ENCODE measurements at regions not wholly inside any gene's neighbourhood (a gene's known extent, or its start where the extent isn't known, plus 50 kb on each side); places are given as distances from the start of the nearest gene placed in this dataset.

DNA sequence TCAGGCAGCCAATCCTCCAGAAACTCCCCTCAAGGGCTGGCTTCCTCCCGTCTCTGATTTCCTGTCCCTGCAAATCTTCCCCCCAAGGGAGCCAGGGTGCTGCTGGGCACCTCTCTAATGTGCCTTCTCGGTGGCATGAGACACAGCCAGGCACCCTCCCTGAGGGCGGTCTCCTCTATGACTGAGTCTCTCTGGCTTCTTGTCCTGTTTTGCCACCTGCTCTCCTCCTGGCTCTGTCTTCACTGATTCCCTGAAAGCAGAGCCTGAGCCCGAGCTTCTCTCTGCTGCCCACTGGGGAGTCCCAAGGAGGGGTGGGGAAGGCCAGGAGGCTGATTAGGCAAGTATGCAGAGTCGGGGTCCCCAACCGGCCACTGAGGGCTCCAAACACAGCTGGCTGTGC, 60.4 kb upstream of the INSIG1 start:
- no peaks in the 10 kb centered on the region for H3K36me3 ChIP-seq (ENCODE audit: control insufficient read depth in 4 of 4, insufficient read depth in 3 of 4, low read depth in 1 of 4, low read length in 3 of 4)
- peaks cover 2 to 43% (median 24%) of the 10 kb centered on the region in 4 donors for H3K4me1 ChIP-seq (ENCODE audit: control insufficient read depth in 4 of 4, insufficient read depth in 4 of 4, low read length in 3 of 4)
- TF ChIP-seq, protein P1, sequence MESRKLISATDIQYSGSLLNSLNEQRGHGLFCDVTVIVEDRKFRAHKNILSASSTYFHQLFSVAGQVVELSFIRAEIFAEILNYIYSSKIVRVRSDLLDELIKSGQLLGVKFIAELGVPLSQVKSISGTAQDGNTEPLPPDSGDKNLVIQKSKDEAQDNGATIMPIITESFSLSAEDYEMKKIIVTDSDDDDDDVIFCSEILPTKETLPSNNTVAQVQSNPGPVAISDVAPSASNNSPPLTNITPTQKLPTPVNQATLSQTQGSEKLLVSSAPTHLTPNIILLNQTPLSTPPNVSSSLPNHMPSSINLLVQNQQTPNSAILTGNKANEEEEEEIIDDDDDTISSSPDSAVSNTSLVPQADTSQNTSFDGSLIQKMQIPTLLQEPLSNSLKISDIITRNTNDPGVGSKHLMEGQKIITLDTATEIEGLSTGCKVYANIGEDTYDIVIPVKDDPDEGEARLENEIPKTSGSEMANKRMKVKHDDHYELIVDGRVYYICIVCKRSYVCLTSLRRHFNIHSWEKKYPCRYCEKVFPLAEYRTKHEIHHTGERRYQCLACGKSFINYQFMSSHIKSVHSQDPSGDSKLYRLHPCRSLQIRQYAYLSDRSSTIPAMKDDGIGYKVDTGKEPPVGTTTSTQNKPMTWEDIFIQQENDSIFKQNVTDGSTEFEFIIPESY (IDR thresholded peaks at IDR 0.05), result no peak
- TF ChIP-seq TAF1 (conservative IDR thresholded peaks at IDR 0.05), result no peak
- TF ChIP-seq YY1 (IDR thresholded peaks at IDR 0.05), result no peak
- no peak for TF ChIP-seq HNF4G (IDR thresholded peaks at IDR 0.05)
- TF ChIP-seq FOXA1 (IDR thresholded peaks at IDR 0.05), result no peak
- TF ChIP-seq GABPA (IDR thresholded peaks at IDR 0.05 in 1 of 2, conservative IDR thresholded peaks at IDR 0.05 in 1 of 2), result no peak
- no peak for TF ChIP-seq CTCF (IDR thresholded peaks at IDR 0.05; ENCODE audit: low read depth, low read length, missing input control)
- no peak for TF ChIP-seq RAD21 (IDR thresholded peaks at IDR 0.05)
- TF ChIP-seq MAX (IDR thresholded peaks at IDR 0.05), result no peak
- no peak for TF ChIP-seq JUND (IDR thresholded peaks at IDR 0.05)
- no peak for TF ChIP-seq REST (IDR thresholded peaks at IDR 0.05)
- no peak for TF ChIP-seq HNF4A (conservative IDR thresholded peaks at IDR 0.05)
- TF ChIP-seq EGR1 (IDR thresholded peaks at IDR 0.05; ENCODE audit: low read depth in 2 of 2), result no peak
- no peak for TF ChIP-seq SP1 (IDR thresholded peaks at IDR 0.05)
- TF ChIP-seq, protein P2, sequence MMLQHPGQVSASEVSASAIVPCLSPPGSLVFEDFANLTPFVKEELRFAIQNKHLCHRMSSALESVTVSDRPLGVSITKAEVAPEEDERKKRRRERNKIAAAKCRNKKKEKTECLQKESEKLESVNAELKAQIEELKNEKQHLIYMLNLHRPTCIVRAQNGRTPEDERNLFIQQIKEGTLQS (IDR thresholded peaks at IDR 0.05), result no peak
- no peak for TF ChIP-seq NR2F2 (IDR thresholded peaks at IDR 0.05)
- TF ChIP-seq RXRA (IDR thresholded peaks at IDR 0.05), result no peak
- H3K9me3 ChIP-seq (ENCODE audit: control insufficient read depth in 4 of 4, low read length in 3 of 4), result no peaks in the 10 kb centered on the region
- 91% methylated on average over 6 of the region's 6 CpGs for WGBS
- no peak overlapping the region for H3K9ac ChIP-seq (ENCODE audit: low read depth in 1 of 2, low read length in 2 of 2)
- no peaks in the 10 kb centered on the region for H3K27me3 ChIP-seq (ENCODE audit: control insufficient read depth in 4 of 4, insufficient read depth in 4 of 4, low read length in 3 of 4)
- H3K27ac ChIP-seq (ENCODE audit: low read depth in 1 of 2, low read length in 2 of 2), result no peak overlapping the region
- no peak for DNase-seq (ENCODE audit: low spot score)
- no peak overlapping the region for H3K4me3 ChIP-seq (ENCODE audit: low read depth in 1 of 3, low read length in 3 of 3)

DNA sequence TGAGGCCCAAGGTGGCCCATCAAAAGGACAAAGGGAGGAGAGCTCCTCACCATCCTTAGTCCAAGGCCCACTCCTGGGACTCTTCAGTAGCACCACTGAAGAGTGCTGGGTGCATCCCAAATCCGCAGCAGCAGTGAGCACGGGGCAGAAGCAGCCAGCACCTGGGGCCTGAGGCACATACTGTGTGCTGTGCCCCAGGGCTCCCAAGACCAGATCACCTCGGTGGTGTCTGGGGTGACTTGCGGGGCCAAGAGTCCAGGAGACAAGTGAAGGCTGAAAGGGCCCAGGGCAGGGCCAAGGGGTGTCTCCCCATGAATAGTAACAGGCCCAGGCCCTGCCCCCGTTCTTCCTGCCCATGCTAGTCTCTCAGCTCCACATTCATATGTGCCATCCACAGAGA, 59.9 kb upstream of the INSIG1 start:
- Histone ChIP-seq H3K4me3 (ENCODE audit: low read depth in 1 of 3, low read length in 3 of 3) (no peak overlapping the region), H3K27me3 (ENCODE audit: control insufficient read depth in 4 of 4, insufficient read depth in 4 of 4, low read length in 3 of 4) (no peaks in the 10 kb centered on the region), H3K4me1 (ENCODE audit: control insufficient read depth in 4 of 4, insufficient read depth in 4 of 4, low read length in 3 of 4) (peaks cover 2 to 47% (median 24%) of the 10 kb centered on the region in 4 donors), H3K36me3 (ENCODE audit: control insufficient read depth in 4 of 4, insufficient read depth in 3 of 4, low read depth in 1 of 4, low read length in 3 of 4) (no peaks in the 10 kb centered on the region), H3K27ac (ENCODE audit: low read depth in 1 of 2, low read length in 2 of 2) (no peak overlapping the region), H3K9ac (ENCODE audit: low read depth in 1 of 2, low read length in 2 of 2) (no peak overlapping the region), H3K9me3 (ENCODE audit: control insufficient read depth in 4 of 4, low read length in 3 of 4) (no peaks in the 10 kb centered on the region)
- WGBS, result 96% methylated on average over 5 of the region's 5 CpGs
- DNase-seq (ENCODE audit: low spot score), result no peak
- TF ChIP-seq, protein P1 (IDR thresholded peaks at IDR 0.05), result no peak
- TF ChIP-seq YY1 (IDR thresholded peaks at IDR 0.05) (no peak), GABPA (IDR thresholded peaks at IDR 0.05 in 1 of 2, conservative IDR thresholded peaks at IDR 0.05 in 1 of 2) (no peak), REST (IDR thresholded peaks at IDR 0.05) (no peak), MAX (IDR thresholded peaks at IDR 0.05) (no peak), RXRA (IDR thresholded peaks at IDR 0.05) (no peak), HNF4G (IDR thresholded peaks at IDR 0.05) (no peak)
- TF ChIP-seq, protein P2 (IDR thresholded peaks at IDR 0.05), result no peak
